Effector memory CD4-positive, alpha-beta T cell (primary cell): ENCODE measurements at regions not wholly inside any gene's neighbourhood (a gene's known extent, or its start where the extent isn't known, plus 50 kb on each side); places are given as distances from the start of the nearest gene placed in this dataset.
"Not testable (repeated sequence)": the region's sequence is repeated elsewhere in the genome, so short reads cannot be mapped to it uniquely, and the experiment has no call there.

ENCODE experiments used
- DNase-seq, 3 donors: peaks; one replicate each; pipeline ENCODE4 v3.0.0-alpha.2; 2020
- H3K27ac ChIP-seq: 2 replicates; pipeline ENCODE4 v1.7.0; 2013; ENCODE audit warnings: mild to moderate bottlenecking, low read length, moderate library complexity; ENCODE audit not compliant: insufficient read depth, poor library complexity, severe bottlenecking
- H3K27me3 ChIP-seq: replicated peaks from 2 replicates; pipeline ENCODE4 v1.7.0; 2013; ENCODE audit warnings: mild to moderate bottlenecking, low read length; ENCODE audit not compliant: insufficient read depth, control insufficient read depth, poor library complexity, severe bottlenecking
- H3K36me3 ChIP-seq: 2 replicates; pipeline ENCODE4 v1.7.0; 2013; ENCODE audit warnings: mild to moderate bottlenecking, low read length, moderate library complexity; ENCODE audit not compliant: control insufficient read depth, insufficient read depth
- H3K4me1 ChIP-seq: 2 replicates; pipeline ENCODE4 v1.7.0; 2013; ENCODE audit warnings: low read length, mild to moderate bottlenecking; ENCODE audit not compliant: control insufficient read depth, insufficient read depth, poor library complexity, severe bottlenecking
- H3K4me3 ChIP-seq: 2 replicates; pipeline ENCODE4 v1.7.0; 2013; ENCODE audit warnings: low read length, low read depth, mild to moderate bottlenecking; ENCODE audit not compliant: insufficient read depth, poor library complexity, severe bottlenecking
- H3K9me3 ChIP-seq: 2 replicates; pipeline ENCODE4 v1.7.0; 2013; ENCODE audit warnings: mild to moderate bottlenecking, low read length, moderate library complexity; ENCODE audit not compliant: control insufficient read depth

DNA sequence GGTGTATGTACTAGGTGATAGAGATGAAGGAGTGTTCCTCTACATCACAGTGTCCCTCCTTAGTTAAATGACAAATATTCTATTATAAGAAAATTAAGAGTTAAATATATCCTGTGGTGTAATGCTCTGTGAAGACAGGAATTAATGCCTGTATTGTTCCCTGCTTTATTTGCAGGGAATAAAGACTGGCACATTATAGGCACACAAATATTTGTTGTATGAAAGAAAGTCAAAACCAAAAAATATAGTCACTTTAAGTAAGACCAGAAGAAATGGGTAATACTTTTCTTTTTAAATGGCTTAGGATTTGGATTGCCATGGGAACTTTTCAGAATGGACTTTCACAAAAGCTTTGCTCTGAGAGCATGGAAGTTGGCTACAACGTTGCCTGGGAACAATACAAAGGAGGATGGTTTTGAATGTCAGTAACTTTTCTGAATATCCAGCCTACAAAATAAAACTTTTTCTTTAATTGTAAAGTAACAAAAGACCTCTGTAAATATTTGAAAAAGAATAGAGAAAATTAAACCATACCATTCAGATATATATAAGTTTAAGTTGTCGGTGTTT is 158.0 kb upstream of the P2RY1 start:
- Histone ChIP-seq H3K27me3 (no peaks in the 10 kb centered on the region), H3K4me3 (no peak overlapping the region), H3K9me3 (no peaks in the 10 kb centered on the region), H3K27ac (no peak overlapping the region), H3K4me1 (no peaks in the 10 kb centered on the region), H3K36me3 (no peaks in the 10 kb centered on the region)
- DNase-seq, result no peak

- Histone ChIP-seq H3K4me1 (no peaks in the 10 kb centered on the region), H3K27ac (no peak overlapping the region), H3K36me3 (no peaks in the 10 kb centered on the region), H3K9me3 (no peaks in the 10 kb centered on the region), H3K27me3 (no peaks in the 10 kb centered on the region), H3K4me3 (no peak overlapping the region)
- no peak for DNase-seq
Observed at GRCh38 chr3:152677491-152677890, 157.4 kb upstream of the P2RY1 start.

DNA sequence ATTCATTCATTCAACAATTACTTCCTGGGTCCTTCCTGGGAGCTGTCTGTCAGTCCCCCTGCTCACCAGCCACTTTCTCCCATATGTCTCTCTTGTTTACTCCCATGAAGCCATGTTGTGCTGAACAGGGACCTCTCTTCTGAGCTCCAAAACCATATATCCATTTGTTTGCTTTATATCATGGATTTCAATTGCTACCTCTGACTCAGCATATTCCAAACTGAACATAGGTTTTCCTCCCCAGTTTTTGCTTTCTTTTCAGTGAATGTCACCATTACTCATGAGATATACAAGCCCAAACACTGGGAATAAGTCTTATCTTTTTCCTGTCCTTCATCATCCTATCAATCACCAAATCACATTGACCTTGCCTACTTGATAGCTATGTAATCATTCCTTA is 152.5 kb upstream of the P2RY1 start:
- Histone ChIP-seq H3K4me1 (no peaks in the 10 kb centered on the region), H3K9me3 (no peaks in the 10 kb centered on the region), H3K36me3 (no peaks in the 10 kb centered on the region), H3K27ac (no peak overlapping the region), H3K27me3 (no peaks in the 10 kb centered on the region), H3K4me3 (no peak overlapping the region)
- no peak for DNase-seq

DNA sequence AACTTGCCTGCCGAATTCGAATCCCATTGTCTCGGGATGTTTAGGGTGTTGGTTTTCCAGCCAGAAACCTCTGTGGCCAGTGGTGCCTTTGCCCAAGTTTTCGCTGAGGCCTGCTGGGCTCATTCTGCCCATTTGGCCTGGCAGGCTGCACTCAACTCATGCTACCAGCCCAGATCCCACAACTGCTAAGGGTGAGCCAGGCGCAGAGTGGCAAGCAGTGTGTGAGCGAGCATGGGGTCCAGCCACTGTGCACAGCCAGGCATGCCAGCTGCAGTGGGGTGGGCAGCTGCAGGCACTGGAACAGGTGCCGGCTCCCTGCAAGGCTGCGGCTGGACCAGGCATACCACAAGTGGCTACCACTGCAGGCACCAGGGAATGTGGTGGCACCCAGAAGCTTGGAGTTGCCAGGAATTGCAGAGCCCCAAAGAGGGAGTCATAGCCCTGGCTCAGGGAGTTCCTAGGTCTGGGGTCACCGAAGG is 151.4 kb upstream of the P2RY1 start:
- Histone ChIP-seq H3K9me3 (no peaks in the 10 kb centered on the region), H3K27ac (no peak overlapping the region), H3K27me3 (no peaks in the 10 kb centered on the region), H3K4me3 (no peak overlapping the region), H3K36me3 (no peaks in the 10 kb centered on the region), H3K4me1 (no peaks in the 10 kb centered on the region)
- no peak for DNase-seq

DNA sequence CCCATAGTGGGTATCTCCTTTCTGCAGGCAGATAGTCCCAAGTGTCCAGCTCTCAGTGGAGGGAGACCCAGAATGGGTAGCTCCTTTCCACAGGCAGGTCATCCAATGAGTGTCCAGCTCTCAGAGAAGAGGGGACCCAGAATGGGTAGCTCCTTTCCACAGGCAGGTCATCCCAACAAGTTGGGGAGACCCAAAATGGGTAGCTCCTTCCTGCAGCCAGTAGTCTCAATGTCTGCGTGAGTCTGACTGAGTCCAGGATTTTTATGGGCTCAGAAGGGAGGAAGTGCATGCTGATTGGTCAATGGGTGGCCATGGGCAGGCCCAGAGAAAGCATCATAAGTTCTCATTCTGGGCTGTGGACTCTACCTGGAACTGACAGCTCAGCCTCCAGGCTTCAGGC is 150.7 kb upstream of the P2RY1 start:
- Histone ChIP-seq H3K4me1 (no peaks in the 10 kb centered on the region), H3K36me3 (no peaks in the 10 kb centered on the region), H3K9me3 (no peaks in the 10 kb centered on the region), H3K27ac (no peak overlapping the region), H3K27me3 (no peaks in the 10 kb centered on the region), H3K4me3 (no peak overlapping the region)
- DNase-seq, result no peak

DNA sequence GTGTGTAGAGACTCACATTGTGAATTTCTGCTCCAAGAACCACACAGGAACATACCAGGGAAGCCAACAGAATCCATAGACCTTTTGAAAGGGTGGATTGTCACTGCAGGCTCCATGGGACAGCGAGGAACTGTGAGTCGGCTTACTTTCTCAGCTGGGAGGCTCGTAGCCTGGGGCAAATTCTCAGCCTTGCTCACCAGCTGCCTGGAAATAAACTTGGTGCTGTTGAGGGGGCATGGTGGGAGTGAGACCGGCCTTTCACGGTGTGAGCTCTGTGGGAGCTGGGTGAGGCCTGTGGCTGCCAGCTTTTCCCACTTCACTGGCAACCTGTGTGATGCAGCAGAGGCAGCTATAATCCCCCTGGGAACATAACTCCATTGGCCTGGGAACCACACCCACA is 146.6 kb upstream of the P2RY1 start:
- Histone ChIP-seq H3K27me3 (no peaks in the 10 kb centered on the region), H3K27ac (no peak overlapping the region), H3K36me3 (no peaks in the 10 kb centered on the region), H3K4me3 (no peak overlapping the region), H3K4me1 (no peaks in the 10 kb centered on the region), H3K9me3 (no peaks in the 10 kb centered on the region)
- DNase-seq, result no peak

DNA sequence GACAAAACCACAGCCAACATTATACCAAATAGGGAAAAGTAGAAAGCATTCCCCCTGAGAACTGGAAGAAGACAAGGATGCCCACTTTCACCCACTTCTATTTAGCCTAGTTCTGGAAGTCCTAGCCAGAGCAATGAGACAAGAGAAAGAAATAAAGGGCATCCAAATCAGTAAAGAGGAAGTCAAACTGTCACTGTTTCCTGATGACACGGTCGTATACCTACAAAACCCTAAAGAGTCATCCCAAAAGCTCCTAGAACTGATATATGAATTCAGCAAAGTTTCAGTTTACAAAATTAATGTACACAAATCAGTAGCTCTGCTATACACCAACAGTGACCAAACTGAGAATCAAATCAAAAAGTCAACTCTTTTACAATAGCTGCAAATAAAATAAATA is 142.6 kb upstream of the P2RY1 start:
- H3K4me1 ChIP-seq, H3K27me3 ChIP-seq, H3K36me3 ChIP-seq, H3K4me3 ChIP-seq, H3K9me3 ChIP-seq, H3K27ac ChIP-seq, DNase-seq: not testable (repeated sequence)

GRCh38 chr3:152693521-152694250 is 141.2 kb upstream of the P2RY1 start:
- not testable (repeated sequence) for H3K36me3 ChIP-seq, DNase-seq, H3K27ac ChIP-seq

DNA sequence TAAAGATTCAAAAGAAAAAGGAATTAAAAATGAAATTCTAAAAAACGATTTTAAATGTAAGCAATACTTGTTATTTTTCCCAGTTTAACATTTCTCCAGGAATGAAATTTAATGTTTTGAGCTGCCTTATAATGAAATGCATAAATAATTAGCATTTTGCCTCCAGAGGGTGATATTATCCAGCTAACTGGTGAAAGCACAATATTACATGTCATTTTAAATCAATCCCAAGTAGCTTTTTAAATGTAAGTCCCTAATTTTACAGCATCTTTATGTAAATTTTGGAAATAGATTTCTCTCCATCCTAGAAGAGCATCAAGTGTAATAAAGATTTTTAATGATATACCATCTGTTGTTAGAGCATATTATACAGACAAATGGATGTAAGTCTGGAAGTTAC is 139.1 kb upstream of the P2RY1 start:
- H3K4me3 ChIP-seq, result no peak overlapping the region
- H3K27me3 ChIP-seq, result no peaks in the 10 kb centered on the region
- no peaks in the 10 kb centered on the region for H3K9me3 ChIP-seq
- H3K27ac ChIP-seq, result no peak overlapping the region
- DNase-seq, result no peak
- H3K4me1 ChIP-seq, result no peaks in the 10 kb centered on the region
- no peaks in the 10 kb centered on the region for H3K36me3 ChIP-seq

More at GRCh38 chr3:152693521-152694250, 141.2 kb upstream of the P2RY1 start:
- H3K4me1 ChIP-seq, H3K9me3 ChIP-seq, H3K4me3 ChIP-seq, H3K27me3 ChIP-seq: not testable (repeated sequence)

GRCh38 chr3:152696962-152697361 is 138.0 kb upstream of the P2RY1 start:
- no peaks in the 10 kb centered on the region for H3K36me3 ChIP-seq
- H3K4me3 ChIP-seq, result no peak overlapping the region
- no peak overlapping the region for H3K27ac ChIP-seq
- no peak for DNase-seq
- no peaks in the 10 kb centered on the region for H3K9me3 ChIP-seq
- H3K27me3 ChIP-seq, result no peaks in the 10 kb centered on the region
- no peaks in the 10 kb centered on the region for H3K4me1 ChIP-seq
